HG02938 (cell line): ENCODE measurements at regions not wholly inside any gene's neighbourhood (a gene's known extent, or its start where the extent isn't known, plus 50 kb on each side); places are given as distances from the start of the nearest gene placed in this dataset.
"Not testable (repeated sequence)": the region's sequence is repeated elsewhere in the genome, so short reads cannot be mapped to it uniquely, and the experiment has no call there.

ENCODE experiments used
- ATAC-seq: cut with Tn5 transposase; IDR thresholded peaks from one replicate; pipeline ENCODE4 v1.9.1; 2021; ENCODE audit warnings: mild to moderate bottlenecking, moderate library complexity; ENCODE audit not compliant: unreplicated experiment

DNA sequence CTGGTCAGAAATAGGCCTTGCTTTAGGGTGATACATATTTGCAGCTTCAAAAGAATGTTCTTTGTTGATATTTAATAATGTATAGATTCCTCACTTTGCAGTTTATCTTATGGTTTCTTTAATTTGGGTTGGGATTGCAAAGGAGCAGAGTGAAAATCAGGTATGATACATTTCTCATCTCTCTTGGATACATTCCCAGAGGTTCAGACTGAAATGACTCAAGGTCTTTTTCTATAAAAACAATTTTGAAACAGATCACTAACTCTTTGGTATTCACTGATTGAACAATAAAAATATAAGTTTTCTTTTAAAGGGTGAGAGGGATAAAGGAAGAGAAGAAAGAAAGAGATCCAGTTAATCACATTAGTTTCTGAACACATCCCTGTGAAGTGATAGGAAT, 606.5 kb upstream of the CAMK1G start:
- no peak for ATAC-seq

DNA sequence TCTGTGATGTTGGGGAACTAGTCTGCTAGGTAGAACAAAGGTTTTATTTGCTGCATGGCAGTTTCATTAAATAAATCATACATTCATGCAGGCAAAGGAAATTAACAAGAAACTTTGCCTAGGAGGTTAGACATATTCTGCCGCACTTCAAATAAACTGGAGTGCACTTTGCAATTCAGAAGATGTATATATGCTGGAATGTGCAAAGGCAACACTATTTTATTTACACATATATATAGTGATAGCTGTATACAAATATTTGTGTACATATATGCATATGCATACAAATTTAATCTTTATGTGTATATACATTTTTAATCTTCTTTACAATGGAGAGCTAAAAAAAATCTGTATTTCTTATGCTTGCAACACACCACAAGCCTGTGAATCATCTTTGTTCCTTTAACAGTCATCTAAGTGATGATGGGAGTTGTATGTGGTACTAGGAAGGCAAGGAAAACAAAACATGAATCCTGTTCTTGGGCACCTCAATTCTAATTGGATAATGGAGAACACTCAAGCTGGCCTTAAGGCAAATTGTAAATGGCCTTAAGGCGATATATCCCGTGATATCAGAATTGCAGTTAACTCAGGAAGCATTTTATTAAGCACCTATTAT, 605.8 kb upstream of the CAMK1G start:
- ATAC-seq: no peak

DNA sequence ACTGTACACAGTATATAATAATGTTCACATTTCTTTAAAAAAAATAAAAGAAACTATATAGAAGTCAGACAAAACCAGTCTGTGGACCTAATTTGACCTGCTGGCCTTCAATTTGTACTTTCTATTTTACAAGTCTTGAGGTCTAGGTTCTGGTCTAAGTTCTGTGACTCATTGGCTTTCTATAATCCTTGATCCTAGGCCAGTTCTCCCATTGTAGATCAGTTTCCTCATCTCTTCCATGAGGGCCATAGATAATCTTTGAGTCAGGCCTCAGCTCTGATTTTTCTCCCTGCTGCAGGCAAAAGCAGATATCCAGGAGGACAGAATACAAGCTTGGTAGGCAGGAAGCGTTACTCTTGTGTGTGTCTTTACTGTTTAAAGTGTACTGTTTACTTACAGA, 603.7 kb upstream of the CAMK1G start:
- ATAC-seq: no peak

DNA sequence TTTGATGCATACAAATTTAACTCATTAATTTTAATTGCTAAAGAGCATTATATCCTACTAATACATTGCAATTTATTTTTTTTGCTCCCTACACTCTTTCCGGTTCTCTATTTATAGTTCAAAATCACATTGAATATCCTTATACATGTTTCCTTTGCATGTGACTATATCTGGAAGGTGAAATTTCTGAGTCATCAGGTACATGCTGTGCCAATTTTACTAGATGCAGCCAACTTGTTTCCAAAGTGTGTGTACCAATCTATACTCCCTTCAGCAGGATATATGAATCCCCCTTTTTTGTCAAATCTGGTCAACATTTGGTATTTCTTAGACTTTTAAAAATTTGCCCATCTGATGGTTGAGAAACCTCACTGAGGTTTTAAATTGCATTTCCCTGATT, 602.9 kb upstream of the CAMK1G start:
- ATAC-seq: no peak

DNA sequence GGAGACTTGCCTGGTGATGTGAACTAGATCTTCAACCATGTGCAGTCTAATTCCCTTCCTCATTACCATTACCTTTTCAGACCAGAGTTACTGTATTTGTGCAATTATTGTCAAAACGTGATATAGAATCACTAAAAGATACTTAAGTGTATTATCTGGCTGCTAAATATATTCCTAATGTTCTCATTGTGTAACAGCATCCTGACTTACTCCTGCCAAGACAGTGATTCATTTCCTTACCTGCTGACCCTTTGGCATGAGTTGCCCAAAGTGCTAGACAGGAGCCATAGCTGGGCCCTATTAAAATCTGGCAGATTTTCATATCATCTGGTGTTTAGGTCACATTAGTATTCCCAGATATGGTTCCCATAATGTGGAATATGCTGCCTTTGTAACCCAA, 598.3 kb upstream of the CAMK1G start:
- no peak for ATAC-seq

DNA sequence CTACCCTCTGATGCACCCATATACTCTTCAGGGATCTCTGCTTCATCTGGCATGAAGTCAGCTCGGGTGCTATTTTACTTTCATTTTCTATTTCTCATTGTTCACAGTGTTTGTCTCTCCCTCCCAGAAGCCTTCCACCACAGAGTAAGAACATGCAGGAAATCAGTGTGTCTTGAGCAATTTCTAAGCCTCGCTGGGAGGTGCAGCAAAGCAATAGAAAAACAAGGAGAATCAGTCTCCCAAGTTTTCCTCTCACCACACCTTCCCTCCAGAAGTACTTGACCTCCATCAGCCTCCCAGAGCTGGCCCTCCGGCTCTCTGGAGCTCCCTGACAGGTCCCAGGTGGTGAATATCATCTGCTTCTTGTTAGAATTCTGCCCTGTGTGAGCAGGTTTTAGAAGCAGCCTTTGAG, 594.7 kb upstream of the CAMK1G start:
- peak; percentile 97 for ATAC-seq

DNA sequence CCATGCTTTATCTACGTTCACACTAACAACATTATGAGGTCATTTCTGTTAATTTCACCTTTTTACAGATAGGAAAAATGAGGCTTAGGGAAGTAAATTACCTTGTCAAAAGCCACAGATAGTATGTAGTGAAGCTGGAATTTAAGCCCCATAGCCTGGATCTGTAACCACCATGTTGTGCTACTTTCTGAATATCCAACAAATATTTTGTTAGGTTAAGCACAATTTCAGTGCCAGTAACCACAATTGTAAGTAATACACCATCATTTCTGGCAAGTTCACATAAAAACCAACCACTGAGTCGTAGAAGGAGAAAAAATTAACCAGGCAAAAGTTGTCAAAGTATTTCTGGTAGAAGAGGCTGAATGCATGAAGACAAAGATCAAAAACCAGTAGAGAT, 593.1 kb upstream of the CAMK1G start:
- ATAC-seq: no peak

DNA sequence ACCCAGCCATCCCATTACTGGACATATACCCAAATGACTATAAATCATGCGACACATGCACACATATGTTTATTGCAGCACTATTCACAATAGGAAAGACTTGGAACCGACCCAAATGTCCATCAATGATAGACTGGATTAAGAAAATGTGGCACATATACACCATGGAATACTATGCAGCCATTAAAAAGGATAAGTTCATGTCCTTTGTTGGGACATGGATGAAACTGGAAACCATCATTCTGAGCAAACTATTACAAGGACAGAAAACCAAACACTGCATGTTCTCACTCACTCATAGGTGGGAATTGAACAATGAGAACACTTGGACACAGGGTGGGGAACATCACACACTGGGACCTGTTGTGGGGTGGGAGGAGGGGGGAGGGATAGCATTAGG, 586.5 kb upstream of the CAMK1G start:
- ATAC-seq: not testable (repeated sequence)

DNA sequence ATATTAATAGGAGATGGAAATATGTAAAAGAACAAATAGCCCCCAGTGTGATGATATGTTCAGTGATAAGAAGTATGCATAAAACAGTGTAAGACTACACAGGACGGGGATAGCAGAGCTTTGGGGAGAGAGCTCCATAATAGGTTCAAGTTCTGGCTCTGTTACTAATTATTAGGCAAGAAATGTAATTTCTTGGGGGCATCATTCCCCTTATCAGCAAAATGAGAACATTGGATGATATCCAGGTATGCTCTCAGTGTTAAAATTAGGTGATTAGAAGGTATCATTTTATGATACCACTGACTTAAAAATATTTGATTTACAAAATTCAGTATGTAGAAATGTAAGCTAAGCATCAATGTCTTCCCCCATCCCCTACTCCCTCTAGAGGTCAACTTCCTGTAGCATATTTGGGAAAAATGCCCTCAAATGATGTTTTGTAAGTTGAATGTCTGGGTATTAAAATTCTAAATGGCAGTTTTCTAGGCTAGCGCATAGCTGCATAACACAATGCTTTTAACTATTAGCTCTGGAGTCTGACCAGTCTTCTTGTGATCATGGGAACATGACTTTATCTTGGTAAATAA, 585.7 kb upstream of the CAMK1G start:
- no peak for ATAC-seq

DNA sequence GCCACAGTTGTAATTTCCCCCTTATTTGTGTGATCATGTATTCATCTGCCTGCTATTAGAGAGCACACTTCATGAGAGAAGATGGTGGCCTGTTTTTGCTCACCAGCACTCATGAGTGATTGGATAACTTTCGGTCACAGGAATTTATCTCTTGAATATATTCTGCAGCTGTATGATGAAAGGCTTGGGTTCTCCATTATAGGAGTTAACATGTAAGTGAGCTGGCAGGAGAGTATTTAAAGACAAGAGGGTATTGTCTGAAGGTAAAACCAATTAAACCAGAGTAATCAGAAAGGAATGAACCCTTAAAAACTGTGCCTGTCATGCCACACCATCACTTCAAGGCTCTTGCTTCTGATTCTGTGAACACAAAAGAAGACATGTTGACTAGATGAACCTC, 574.9 kb upstream of the CAMK1G start:
- no peak for ATAC-seq

DNA sequence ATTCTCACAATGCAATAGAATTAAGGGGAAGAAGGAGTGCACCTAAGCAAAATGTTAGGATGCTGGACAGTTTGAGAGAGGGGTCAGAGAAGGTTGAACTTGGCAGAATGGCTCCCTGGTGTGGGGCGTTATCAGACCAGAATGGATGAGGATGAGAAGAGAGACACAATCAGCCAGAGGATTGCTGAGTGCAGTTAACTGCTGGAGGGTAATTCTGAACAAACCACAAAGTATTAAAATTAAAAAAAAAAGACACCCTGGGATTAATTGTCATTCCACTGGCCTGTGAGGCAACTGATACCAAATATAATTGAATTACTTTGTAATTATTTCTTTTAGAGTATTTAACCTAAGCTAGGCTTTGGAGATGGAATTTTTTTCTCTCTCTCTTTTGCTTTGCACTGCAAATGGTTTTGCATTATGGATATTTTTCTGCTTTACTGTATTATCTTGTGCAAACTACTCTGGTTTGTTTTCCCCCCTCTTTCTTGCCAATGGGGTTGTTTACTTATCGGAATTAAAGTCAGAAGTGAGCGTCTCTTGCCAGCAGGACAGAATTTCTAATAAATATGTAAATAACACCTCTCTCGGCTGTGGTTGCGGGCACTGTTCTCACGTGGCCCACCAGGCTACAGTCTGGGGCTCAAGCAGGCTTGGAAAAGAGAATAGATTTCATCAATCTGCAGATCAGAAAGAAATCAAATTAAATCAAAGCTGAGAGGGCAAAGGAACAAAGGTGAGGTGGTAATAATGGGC, 572.9 kb upstream of the CAMK1G start:
- no peak for ATAC-seq

DNA sequence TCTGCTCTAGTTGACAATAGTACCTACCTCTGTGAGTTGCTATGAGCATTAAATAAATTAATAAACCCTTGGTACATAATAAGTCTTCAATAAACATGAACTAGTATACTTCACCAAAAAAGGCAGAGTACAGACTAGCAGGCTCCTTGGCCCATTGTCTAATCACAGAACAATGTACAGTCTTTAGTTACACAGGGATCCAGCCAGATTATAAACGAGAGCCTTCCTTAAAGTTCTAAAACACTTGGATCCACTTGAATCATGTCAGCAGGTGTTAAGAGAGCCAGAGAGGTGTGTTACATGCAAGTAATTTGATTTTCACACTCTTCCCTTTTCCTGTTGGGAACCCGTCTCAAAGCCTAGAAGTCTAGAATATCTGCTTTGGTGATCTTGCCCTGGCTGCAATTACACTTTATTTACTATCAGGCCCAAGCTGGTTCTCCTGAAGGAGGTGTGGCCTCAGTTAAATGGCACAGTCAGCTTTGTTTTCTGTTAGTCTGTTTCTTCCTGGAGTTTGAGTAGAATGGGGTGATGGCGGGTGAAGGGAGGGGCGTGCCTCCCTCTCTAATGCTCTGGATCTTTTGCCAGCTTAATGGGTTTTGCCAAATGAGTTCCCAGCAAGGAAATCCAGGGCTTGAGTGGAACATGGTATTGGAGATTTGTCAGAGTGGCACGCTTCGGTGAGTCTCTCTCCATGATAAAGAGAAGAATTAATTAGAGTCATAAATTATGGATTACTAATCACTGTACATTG, 570.9 kb upstream of the CAMK1G start:
- no peak for ATAC-seq

DNA sequence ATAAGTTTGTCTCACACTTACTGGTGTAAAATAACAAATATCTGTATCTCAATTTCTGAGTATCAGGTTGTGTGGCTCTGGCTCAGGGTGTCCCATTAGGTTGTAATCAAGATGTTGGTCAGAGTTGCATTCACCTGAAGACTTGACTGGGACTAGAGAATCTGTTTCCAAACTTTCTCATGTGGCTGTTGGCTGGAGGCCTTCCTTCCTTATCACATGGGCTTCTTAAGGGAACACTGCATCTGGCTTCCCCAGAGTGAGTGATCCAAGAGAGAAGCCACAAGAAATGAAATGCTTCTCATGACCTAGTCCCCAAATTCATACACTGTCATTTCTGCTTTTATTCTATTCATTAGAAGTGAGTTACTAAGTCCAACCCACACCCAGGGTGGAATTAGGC, 568.4 kb upstream of the CAMK1G start:
- no peak for ATAC-seq

DNA sequence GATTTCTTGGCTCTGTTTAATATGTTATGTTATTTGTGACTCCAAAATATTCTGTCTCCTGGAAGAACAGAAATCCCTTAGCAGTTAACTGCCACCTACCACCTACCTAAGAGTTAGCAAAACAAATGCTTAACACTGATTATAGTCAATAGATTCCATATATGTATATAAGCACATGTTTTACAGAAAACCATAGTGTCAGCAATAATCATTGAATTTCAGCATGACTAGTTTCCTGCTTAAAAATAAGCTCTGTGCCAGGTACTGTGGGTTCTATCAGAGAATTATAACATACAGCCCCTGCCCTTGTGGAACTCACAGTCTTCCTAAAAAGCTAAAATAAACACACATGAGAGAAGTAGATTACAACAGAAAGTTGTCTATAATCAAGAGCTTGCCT, 561.9 kb upstream of the CAMK1G start:
- no peak for ATAC-seq

DNA sequence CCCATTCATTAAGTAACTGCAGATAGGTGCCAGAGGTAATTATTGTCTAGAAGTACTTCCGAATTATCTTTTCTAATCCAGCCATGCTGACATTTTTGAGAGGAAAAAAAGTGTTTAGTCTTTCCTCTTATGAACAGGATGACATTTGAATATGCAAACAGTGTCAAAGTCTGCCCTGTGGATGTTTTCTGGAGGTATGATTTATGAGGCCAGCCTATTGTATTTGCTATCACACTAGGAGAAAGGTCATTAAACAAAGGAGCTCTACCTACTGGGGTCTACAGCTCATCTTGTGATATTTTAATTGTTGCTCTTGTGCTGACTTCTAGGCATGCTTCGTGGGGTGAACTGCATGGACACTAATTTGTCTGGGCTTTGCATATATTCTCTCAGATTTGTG, 559.7 kb upstream of the CAMK1G start:
- ATAC-seq: no peak

DNA sequence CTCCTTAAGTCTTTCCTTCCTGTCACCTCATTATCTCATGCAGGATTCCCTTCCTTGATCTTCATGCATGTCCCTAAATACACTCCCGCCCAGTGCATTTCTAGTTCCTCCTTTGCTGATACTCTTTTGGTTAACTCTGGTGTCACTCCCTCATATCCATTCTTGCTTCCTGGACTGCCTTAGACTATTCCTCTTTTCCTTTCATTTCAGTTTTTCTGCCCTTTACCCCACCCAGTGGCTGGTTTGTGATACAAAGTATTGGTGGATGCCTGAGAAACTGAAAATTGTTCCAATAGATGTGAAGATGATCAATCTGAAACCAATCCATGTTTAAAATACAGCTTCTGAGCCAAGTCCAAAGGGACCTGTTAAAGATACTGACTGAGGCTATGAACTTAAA, 553.8 kb upstream of the CAMK1G start:
- ATAC-seq: no peak

DNA sequence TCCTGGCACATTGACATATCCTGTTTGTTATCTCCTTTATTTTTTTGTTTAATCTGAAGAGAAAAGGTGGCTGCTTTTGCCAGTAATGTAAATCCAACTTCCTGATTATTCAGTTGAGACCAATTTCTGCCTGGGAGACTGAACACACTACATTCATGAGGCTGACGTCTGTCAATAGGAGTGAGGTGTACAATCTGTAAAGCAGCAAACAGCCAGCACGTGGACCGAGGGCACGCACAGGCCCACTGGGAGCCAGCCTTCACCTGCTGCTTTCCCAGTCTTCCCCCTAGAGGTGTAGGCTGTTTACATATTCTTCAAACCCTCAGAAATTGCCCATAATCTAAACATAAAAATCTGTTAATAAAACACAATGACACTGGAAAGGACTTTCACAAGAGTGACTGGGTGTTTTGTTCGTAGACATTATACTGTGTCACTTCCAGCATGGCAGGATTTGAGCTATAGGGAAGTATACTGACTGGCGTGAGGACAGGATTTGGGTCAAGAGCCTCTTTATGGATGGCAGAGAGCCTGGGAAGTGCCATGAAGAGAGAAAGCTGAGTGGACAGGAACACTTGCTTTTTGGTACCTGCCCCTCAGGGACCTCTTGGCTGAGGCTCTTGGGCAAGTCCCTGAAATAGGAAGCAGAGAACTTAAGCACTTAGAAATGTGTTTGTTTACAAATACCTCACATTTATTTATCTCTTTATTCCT, 552.9 kb upstream of the CAMK1G start:
- ATAC-seq: no peak

DNA sequence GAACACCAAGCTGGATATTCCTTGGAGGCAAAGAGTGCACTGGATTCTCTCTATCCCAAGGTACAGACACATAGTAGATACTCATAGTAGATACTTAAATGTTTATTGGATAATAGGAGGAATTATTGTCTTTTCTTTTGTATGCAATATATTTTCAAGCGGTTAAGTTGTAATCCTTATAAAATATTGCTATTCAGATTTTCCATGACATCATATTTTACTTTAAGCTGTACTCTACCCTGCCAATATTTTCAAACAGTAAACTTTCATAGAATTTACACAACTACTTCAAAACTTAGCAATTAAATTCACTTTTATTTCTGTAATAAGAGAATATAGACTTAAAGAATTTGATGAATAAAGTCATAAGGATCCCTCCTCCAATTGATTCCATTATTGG, 546.5 kb upstream of the CAMK1G start:
- ATAC-seq: no peak

DNA sequence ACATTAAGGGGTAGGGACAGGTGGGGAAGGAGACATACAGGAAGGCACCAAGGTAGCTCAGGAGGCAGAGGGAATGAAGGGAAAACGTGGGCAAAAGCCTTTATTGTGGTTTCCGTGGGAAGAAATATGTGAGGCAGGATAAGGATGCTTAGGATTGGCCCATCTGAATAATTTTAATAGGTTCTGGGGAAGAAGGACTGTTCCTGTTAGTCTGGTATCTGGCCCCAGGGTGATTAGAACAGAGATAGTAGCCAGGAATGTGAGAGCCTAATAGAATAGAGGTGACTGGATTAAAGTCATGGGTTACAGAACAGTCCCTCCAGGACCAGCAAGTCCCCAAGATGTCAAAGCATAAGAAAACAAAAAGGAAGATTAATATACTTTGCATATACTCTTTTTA, 545.2 kb upstream of the CAMK1G start:
- ATAC-seq: no peak

DNA sequence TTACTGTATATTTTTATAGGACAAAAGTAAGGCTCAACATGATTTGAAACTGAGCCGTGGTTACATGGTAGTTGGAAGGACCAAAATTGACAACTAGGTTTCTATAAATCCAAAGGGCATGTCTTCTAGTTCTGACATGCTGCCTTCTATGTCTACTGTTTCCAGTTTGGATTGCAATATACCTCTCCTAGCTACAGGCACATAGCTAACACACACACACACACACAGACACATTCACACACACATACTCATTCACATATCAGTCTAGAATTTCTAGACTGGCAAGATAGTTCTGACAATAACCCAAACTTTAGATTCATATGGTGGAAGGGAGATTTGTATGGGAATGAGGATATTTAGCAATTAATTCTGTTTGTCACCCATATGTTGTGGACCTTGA, 544.8 kb upstream of the CAMK1G start:
- no peak for ATAC-seq

DNA sequence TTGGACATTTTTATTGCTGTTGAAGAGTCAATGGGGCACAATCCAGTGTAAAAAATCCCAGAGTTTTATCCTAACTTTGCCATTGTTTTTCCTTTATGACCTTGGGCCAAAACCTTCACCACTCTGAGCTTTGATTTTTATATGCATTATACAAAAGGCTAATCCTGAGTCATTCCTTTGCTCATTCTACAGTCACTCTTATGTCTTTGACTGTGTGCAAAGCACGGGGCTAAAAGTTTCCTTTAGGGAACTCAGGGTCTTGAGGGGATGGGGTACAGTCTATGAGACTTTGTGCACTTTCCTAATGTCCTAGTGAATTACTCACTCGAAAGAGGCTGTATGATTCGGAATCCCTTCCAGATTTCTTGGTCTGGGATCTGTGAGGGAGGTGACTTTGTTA, 543.2 kb upstream of the CAMK1G start:
- no peak for ATAC-seq
